ENCODE measurements at regions not wholly inside any gene's neighbourhood (a gene's known extent, or its start where the extent isn't known, plus 50 kb on each side); places are given as distances from the start of the nearest gene placed in this dataset.

GRCh38 chr17:6177941-6178694 lies 107.9 kb downstream of the WSCD1 start:
- TF ChIP-seq, protein P1, sequence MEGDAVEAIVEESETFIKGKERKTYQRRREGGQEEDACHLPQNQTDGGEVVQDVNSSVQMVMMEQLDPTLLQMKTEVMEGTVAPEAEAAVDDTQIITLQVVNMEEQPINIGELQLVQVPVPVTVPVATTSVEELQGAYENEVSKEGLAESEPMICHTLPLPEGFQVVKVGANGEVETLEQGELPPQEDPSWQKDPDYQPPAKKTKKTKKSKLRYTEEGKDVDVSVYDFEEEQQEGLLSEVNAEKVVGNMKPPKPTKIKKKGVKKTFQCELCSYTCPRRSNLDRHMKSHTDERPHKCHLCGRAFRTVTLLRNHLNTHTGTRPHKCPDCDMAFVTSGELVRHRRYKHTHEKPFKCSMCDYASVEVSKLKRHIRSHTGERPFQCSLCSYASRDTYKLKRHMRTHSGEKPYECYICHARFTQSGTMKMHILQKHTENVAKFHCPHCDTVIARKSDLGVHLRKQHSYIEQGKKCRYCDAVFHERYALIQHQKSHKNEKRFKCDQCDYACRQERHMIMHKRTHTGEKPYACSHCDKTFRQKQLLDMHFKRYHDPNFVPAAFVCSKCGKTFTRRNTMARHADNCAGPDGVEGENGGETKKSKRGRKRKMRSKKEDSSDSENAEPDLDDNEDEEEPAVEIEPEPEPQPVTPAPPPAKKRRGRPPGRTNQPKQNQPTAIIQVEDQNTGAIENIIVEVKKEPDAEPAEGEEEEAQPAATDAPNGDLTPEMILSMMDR (IDR thresholded peaks at IDR 0.05; ENCODE audit: low read depth, low read length, missing control alignments) = no peak
- no peak overlapping the region for H3K4me3 ChIP-seq (ENCODE audit: low read depth, low read length)
- in situ Hi-C loops (cut with HindIII; ENCODE audit: low sequenced_read_pairs) = no loop called here
- DNase-seq (ENCODE audit: low read depth) = no peak
